HepG2 (cell line): ENCODE measurements at regions not wholly inside any gene's neighbourhood (a gene's known extent, or its start where the extent isn't known, plus 50 kb on each side); places are given as distances from the start of the nearest gene placed in this dataset.
A peak's percentile ranks its signal among the peaks of the same experiment; 100 is the strongest.

Source experiments
- ATAC-seq: fragments of 200-7000 bp; cut with Tn5 transposase; 3 replicates; pipeline ENCODE4 v1.9.1; 2020; ENCODE audit warnings: mild to moderate bottlenecking, moderate library complexity
- BruUV-seq: library from RNA; stranded (reverse); fragments of 400-500 nt; replicated peaks from 2 replicates; lab custom pipeline; 2021; lab: Mats Ljungman, UMichigan
- CTCF ChIA-PET: fragments of 300-600 bp; formaldehyde crosslinking; extraction: SDS; loops from one replicate; lab custom pipeline; 2021; ENCODE audit warnings: low total read pairs, inconsistent platforms, low intra/inter-chr PET ratio; lab: Yijun Ruan, JAX
- POLR2A ChIA-PET: fragments of 350-600 bp; sonication (Branson Sonifier 250); formaldehyde crosslinking; loops from one replicate; lab custom pipeline; 2020; ENCODE audit warnings: antibody characterized with exemption, inconsistent platforms; lab: Yijun Ruan, JAX
- DNase-seq: peaks from one replicate; pipeline ENCODE4 v3.0.0-alpha.2; 2015; ENCODE audit warnings: low spot score
- FAIRE-seq: peaks from 3 replicates; lab custom pipeline; 2011; peaks lifted over from hg19 to GRCh38; lab: Jason Lieb, UNC
- H2AFZ ChIP-seq: one replicate; pipeline ENCODE4 v1.6.1; 2011; ENCODE audit warnings: low read length, inconsistent platforms
- H3K27ac ChIP-seq: fragments of 300-600 bp; 3 replicates; pipeline ENCODE4 v1.8.0; 2011; ENCODE audit warnings: mixed run types, mild to moderate bottlenecking, mixed read lengths, low read length, inconsistent platforms; ENCODE audit not compliant: insufficient read depth; ENCODE audit errors: extremely low read length
- H3K27me3 ChIP-seq, 2 experiments: fragments of 200-600 bp in 1 of 2; 2 replicates in 1 of 2; 3 replicates in 1 of 2; pipeline versions ENCODE4 v1.6.0 to v1.8.0; 2011; ENCODE audit warnings: low read length in 2 of 2, mild to moderate bottlenecking in 2 of 2, moderate library complexity in 2 of 2, inconsistent platforms in 1 of 2; ENCODE audit not compliant: insufficient read depth in 2 of 2, control insufficient read depth in 1 of 2
- H3K36me3 ChIP-seq, 2 experiments: fragments of 200-600 bp in 1 of 2; replicated peaks in 1 of 2; 2 replicates in 1 of 2; 3 replicates in 1 of 2; pipeline versions ENCODE4 v1.5.1 to v1.8.0; 2011; ENCODE audit warnings: low read length in 2 of 2, inconsistent platforms in 1 of 2; ENCODE audit not compliant: insufficient read depth in 2 of 2, control insufficient read depth in 1 of 2
- H3K4me1 ChIP-seq: 2 replicates; pipeline ENCODE4 v1.5.1; 2012; ENCODE audit warnings: low read length, inconsistent platforms; ENCODE audit not compliant: insufficient read depth
- H3K4me2 ChIP-seq: 2 replicates; pipeline ENCODE4 v1.6.0; 2011; ENCODE audit warnings: low read depth, low read length, inconsistent platforms
- H3K4me3 ChIP-seq, 3 experiments: fragments of 200-600 bp in 1 of 3; sonication (generic), shearing (Covaris generic) in 1 of 3; replicated peaks in 1 of 3; 2 replicates each; pipeline ENCODE4 v1.5.1; 2011 to 2016; ENCODE audit warnings: low read length in 3 of 3, inconsistent platforms in 2 of 3, low read depth in 2 of 3, mild to moderate bottlenecking in 2 of 3, control low read depth in 1 of 3, mixed read lengths in 1 of 3; ENCODE audit not compliant: insufficient read depth in 1 of 3
- H3K79me2 ChIP-seq: one replicate; pipeline ENCODE4 v1.6.1; 2011; ENCODE audit warnings: low read length, inconsistent platforms; ENCODE audit not compliant: insufficient read depth
- H3K9ac ChIP-seq: 2 replicates; pipeline ENCODE4 v1.6.0; 2011; ENCODE audit warnings: mild to moderate bottlenecking, low read depth, low read length, inconsistent platforms; ENCODE audit not compliant: insufficient read depth
- H3K9me3 ChIP-seq: 2 replicates; pipeline ENCODE4 v1.5.1; 2012; ENCODE audit warnings: mild to moderate bottlenecking, low read length
- H4K20me1 ChIP-seq: 2 replicates; pipeline ENCODE4 v1.6.0; 2011; ENCODE audit warnings: inconsistent platforms, mild to moderate bottlenecking, low read length, moderate library complexity; ENCODE audit not compliant: insufficient read depth
- ATF7 ChIP-seq, 2 experiments: fragments of 450-650 bp in 1 of 2; sonication (generic) in 1 of 2; formaldehyde crosslinking in 1 of 2; IDR thresholded peaks; 2 replicates each; pipeline versions ENCODE4 v1.4.0 to v1.6.1; 2016 to 2020; ENCODE audit warnings: antibody characterized with exemption in 1 of 2, mild to moderate bottlenecking in 1 of 2, missing genetic modification reagents in 1 of 2
- MAFF ChIP-seq: IDR thresholded peaks from 2 replicates; pipeline ENCODE4 v1.6.1; 2011; ENCODE audit warnings: low read depth, low read length, improper control_type of control experiment
- MAFK ChIP-seq, 2 experiments: IDR thresholded peaks in 1 of 2; conservative IDR thresholded peaks in 1 of 2; 2 replicates each; pipeline ENCODE4 v1.6.1; 2011; ENCODE audit warnings: improper control_type of control experiment in 2 of 2, low read length in 2 of 2
- RBFOX2 ChIP-seq: fragments of 200-400 bp; formaldehyde crosslinking; IDR thresholded peaks from 2 replicates; pipeline ENCODE4 v1.6.1; 2017; ENCODE audit warnings: low read depth, mild to moderate bottlenecking, low read length
- ZNF576 ChIP-seq: sonication (generic); formaldehyde crosslinking; IDR thresholded peaks from 2 replicates; pipeline ENCODE4 v1.4.0; 2020; ENCODE audit warnings: mild to moderate bottlenecking, missing genetic modification reagents
- WGBS: methylation state at CpG from one replicate; pipeline ENCODE4 v1.1.6; 2017; ENCODE audit warnings: low lambda C conversion rate; 5-methylcytosine and 5-hydroxymethylcytosine counted together
- in situ Hi-C: cut with HindIII; loops from 2 replicates; pipeline ENCODE4 v1.10.0; 2017; ENCODE audit warnings: low pct_unique_long_range_greater_than_20kb; ENCODE audit not compliant: extremely low pct_ligation_motif_present
- intact Hi-C: fragments of 100-400 bp; cut with micrococcal nuclease; formaldehyde crosslinking; loops from one replicate; pipeline ENCODE4 v1.10.0; 2022; ENCODE audit not compliant: unreplicated experiment

GRCh38 chr6:126905917-126906316 lies 212.6 kb upstream of the RSPO3 start:
- Histone ChIP-seq H3K27me3 (no peaks in the 10 kb centered on the region), H3K79me2 (no peaks in the 10 kb centered on the region), H3K4me3 (no peak overlapping the region), H3K4me2 (no peak overlapping the region), H3K9ac (no peak overlapping the region), H2AFZ (no peak overlapping the region), H3K9me3 (no peaks in the 10 kb centered on the region), H3K36me3 (no peaks in the 10 kb centered on the region), H3K27ac (no peak overlapping the region), H4K20me1 (no peaks in the 10 kb centered on the region), H3K4me1 (no peaks in the 10 kb centered on the region)
- no TSS peak for BruUV-seq
- FAIRE-seq (no peak), ATAC-seq (no peak), DNase-seq (no peak)
- ChIA-PET CTCF (no interaction called here), POLR2A (no interaction called here)
- TF ChIP-seq RBFOX2: no peak
- TF ChIP-seq MAFK (conservative IDR thresholded peaks at IDR 0.05 in 1 of 2, IDR thresholded peaks at IDR 0.05 in 1 of 2; ENCODE audit: low read length in 2 of 2): peak; percentile 6 to 38; a peak in 2 of 4 replicates
- peak; percentile 36; the same call in 1 of the 2 replicates for TF ChIP-seq MAFF
- 16% methylated on average over 4 of the region's 4 CpGs for WGBS
- in situ Hi-C loops: no loop called here
- intact Hi-C loops: no loop called here

GRCh38 chr6:126907312-126907711 lies 211.2 kb upstream of the RSPO3 start:
- WGBS: 0% methylated on average over 1 of the region's 1 CpG
- no peak overlapping the region for H3K9ac ChIP-seq
- no peak overlapping the region for H3K4me3 ChIP-seq
- H4K20me1 ChIP-seq: no peaks in the 10 kb centered on the region
- ATAC-seq (no peak), DNase-seq (no peak), FAIRE-seq (no peak)
- ChIA-PET POLR2A (no interaction called here), CTCF (no interaction called here)
- H3K9me3 ChIP-seq: no peaks in the 10 kb centered on the region
- H2AFZ ChIP-seq: no peak overlapping the region
- no peak overlapping the region for H3K4me2 ChIP-seq
- H3K79me2 ChIP-seq: no peaks in the 10 kb centered on the region
- TF ChIP-seq ATF7 (IDR thresholded peaks at IDR 0.05): peak; percentile 55; the same call in 1 of the 2 replicates
- no peak for TF ChIP-seq ATF7 (CRISPR knock-in tag; IDR thresholded peaks at IDR 0.05)
- no peak for TF ChIP-seq ZNF576 (CRISPR knock-in tag)
- no peaks in the 10 kb centered on the region for H3K36me3 ChIP-seq
- in situ Hi-C loops: no loop called here
- no TSS peak for BruUV-seq
- H3K4me1 ChIP-seq: no peaks in the 10 kb centered on the region
- H3K27me3 ChIP-seq: no peaks in the 10 kb centered on the region
- intact Hi-C loops: no loop called here
- H3K27ac ChIP-seq: no peak overlapping the region
